Thyroid gland (tissue), 4 donors: ENCODE measurements at regions not wholly inside any gene's neighbourhood (a gene's known extent, or its start where the extent isn't known, plus 50 kb on each side); places are given as distances from the start of the nearest gene placed in this dataset.

Experiments
- DNase-seq, 2 donors: peaks; one replicate each; pipeline ENCODE4 v3.0.0-alpha.2; 2019
- H3K27ac ChIP-seq, 3 donors: fragments of 200-600 bp; sonication (generic); 1 replicate in 2 of 3; 2 replicates in 1 of 3; pipeline ENCODE4 v1.5.1; 2016 to 2019; ENCODE audit warnings: mild to moderate bottlenecking in 1 of 3, moderate library complexity in 1 of 3
- H3K27me3 ChIP-seq: fragments of 200-600 bp; sonication (generic); one replicate; pipeline ENCODE4 v1.5.1; 2019
- H3K36me3 ChIP-seq, 2 donors: fragments of 200-600 bp; sonication (generic); one replicate each; pipeline ENCODE4 v1.5.1; 2016 to 2019
- H3K4me1 ChIP-seq, 2 donors: fragments of 200-600 bp; sonication (generic); one replicate each; pipeline ENCODE4 v1.5.1; 2017 to 2019
- H3K4me3 ChIP-seq, 3 donors: fragments of 200-600 bp; sonication (generic); replicated peaks in 1 of 3; 1 replicate in 2 of 3; 2 replicates in 1 of 3; pipeline ENCODE4 v1.5.1; 2016; ENCODE audit warnings: mild to moderate bottlenecking in 1 of 3
- H3K9me3 ChIP-seq: fragments of 200-600 bp; sonication (generic); one replicate; pipeline ENCODE4 v1.5.1; 2017
- POLR2A ChIP-seq, 2 donors: fragments of 450-650 bp; IDR thresholded peaks; one replicate each; pipeline ENCODE4 v1.6.1; 2017; ENCODE audit warnings: antibody characterized with exemption in 2 of 2, mild to moderate bottlenecking in 2 of 2, moderate library complexity in 1 of 2
- WGBS, 2 donors: methylation state at CpG; one replicate each; pipeline ENCODE4 v1.1.5; 2017; 5-methylcytosine and 5-hydroxymethylcytosine counted together
- intact Hi-C: fragments of 100-400 bp; cut with DNase I; formaldehyde crosslinking; loops from one replicate; pipeline ENCODE4 v1.15.1; 2023
- TF ChIP-seq, protein P1 (sequence below), 6 experiments: fragments of 200-600 bp in 3 of 6; fragments of 450-650 bp in 3 of 6; sonication (generic) in 3 of 6; IDR thresholded peaks; one replicate each; pipeline ENCODE4 v1.5.1; 2016 to 2019; ENCODE audit warnings: antibody characterized with exemption in 6 of 6, mild to moderate bottlenecking in 2 of 6, inconsistent platforms in 1 of 6, moderate library complexity in 1 of 6

DNA sequence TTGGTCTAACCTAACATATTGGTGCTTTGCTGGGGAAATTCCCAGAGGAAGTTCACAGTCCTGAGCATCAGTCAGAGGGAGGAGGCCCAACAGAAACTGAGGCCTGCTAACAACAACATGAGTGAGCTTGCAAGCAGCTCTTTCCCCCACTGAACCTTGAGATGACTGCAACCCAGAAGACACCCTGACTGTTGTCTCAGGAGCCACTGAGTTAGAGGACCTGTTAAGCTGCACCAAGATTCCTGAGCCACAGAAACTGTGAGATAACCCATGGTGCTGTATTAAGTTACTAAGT is 193.2 kb upstream of the UBL3 start:
- TF ChIP-seq, protein P1, sequence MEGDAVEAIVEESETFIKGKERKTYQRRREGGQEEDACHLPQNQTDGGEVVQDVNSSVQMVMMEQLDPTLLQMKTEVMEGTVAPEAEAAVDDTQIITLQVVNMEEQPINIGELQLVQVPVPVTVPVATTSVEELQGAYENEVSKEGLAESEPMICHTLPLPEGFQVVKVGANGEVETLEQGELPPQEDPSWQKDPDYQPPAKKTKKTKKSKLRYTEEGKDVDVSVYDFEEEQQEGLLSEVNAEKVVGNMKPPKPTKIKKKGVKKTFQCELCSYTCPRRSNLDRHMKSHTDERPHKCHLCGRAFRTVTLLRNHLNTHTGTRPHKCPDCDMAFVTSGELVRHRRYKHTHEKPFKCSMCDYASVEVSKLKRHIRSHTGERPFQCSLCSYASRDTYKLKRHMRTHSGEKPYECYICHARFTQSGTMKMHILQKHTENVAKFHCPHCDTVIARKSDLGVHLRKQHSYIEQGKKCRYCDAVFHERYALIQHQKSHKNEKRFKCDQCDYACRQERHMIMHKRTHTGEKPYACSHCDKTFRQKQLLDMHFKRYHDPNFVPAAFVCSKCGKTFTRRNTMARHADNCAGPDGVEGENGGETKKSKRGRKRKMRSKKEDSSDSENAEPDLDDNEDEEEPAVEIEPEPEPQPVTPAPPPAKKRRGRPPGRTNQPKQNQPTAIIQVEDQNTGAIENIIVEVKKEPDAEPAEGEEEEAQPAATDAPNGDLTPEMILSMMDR (IDR thresholded peaks at IDR 0.05), result no peak
- no peak for TF ChIP-seq POLR2A (IDR thresholded peaks at IDR 0.05)
- no peaks in the 10 kb centered on the region for H3K4me1 ChIP-seq

DNA sequence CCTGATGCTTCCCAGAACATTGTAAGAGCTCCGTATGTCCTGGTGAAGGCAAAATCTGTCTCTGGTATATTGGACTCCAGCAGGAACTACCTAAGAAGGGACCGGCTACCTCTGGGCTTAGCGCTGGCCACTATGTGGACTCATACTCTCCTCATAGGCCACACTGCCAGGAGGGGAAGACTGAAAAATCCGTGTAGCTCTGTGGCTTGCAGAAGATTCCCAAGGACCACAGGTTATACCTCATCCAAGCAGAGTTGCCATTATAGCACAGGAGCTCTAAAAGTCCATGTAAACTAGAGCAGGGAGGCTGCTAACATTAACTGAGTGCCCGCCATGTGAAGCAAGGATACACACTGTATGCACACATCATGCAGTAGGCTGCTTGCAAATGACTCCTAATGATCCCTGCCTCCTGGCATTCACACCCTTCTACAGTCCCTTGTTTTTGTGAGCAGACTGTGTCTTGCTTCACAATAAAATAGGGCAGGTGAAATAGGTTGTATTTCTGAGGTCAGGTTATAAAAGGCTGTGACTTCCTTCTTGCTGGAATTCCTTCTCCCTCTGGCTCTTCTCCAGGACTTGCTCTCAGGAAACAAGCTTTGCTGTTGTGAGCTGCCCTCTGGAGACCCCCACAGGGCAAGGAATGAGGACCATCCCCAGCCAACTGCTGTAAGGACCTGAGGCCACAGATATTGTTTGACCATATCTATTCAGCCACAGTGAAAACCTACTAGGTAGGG is 192.6 kb upstream of the UBL3 start:
- WGBS, 2 donors, result 87 to 90% methylated on average over 5 of the region's 5 CpGs

More for the DNA sequence above, 193.2 kb upstream of the UBL3 start:
- no peak for DNase-seq
- no peak overlapping the region for H3K27ac ChIP-seq
- intact Hi-C loops, result no loop called here
- no peaks in the 10 kb centered on the region for H3K36me3 ChIP-seq
- H3K27me3 ChIP-seq, result no peaks in the 10 kb centered on the region
- no peak overlapping the region for H3K4me3 ChIP-seq
- no peaks in the 10 kb centered on the region for H3K9me3 ChIP-seq

DNA sequence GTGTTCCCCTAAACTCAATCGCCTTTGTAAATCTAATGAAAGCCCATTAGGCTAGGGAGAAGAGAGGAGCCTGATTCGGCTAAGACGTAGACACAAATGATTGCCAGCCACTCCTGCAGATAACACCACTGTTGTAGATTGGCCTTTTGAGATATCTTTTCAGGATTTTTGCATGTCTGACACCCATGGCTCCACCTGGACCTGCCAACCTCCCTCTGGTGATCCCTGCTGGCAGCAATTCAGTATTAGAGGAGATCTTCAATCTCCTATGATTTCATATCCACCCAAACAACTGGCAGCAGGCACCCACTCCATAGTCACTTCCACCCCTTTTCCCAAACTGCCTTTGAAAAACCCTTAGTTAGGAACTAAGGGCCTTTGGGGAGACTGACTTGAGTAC is 191.9 kb upstream of the UBL3 start:
- intact Hi-C loops, result no loop called here
- H3K27ac ChIP-seq, result no peak overlapping the region
- WGBS, 2 donors, result 82 to 89% methylated on average over 3 of the region's 3 CpGs

More for the DNA sequence above, 192.6 kb upstream of the UBL3 start:
- intact Hi-C loops, result no loop called here
- Histone ChIP-seq H3K36me3 (no peaks in the 10 kb centered on the region), H3K27ac (no peak overlapping the region), H3K27me3 (no peaks in the 10 kb centered on the region), H3K4me3 (no peak overlapping the region), H3K9me3 (no peaks in the 10 kb centered on the region), H3K4me1 (no peaks in the 10 kb centered on the region)
- TF ChIP-seq POLR2A (IDR thresholded peaks at IDR 0.05), result no peak
- TF ChIP-seq, protein P1 (IDR thresholded peaks at IDR 0.05), result no peak
- no peak for DNase-seq

DNA sequence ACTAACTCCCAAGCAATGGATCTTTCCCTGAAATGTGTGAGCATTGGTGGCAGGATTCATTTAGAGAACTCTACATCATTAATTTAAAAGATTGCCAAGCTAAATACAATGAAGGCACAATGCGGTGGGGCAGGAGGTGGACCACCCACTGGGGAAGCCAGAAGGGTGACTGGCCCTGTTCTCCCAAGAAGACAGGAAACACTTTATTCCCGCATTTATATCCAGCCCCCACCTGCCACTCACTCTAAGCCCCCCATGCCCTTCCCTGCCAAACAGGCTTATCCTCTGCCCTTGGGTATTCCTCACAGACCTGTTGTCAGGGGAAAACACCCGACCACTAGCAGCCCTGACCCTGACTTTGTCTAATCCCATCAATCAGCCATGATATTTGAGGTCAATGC is 189.1 kb upstream of the UBL3 start:
- Histone ChIP-seq H3K4me1 (no peaks in the 10 kb centered on the region), H3K36me3 (no peaks in the 10 kb centered on the region), H3K27me3 (no peaks in the 10 kb centered on the region), H3K4me3 (no peak overlapping the region), H3K9me3 (no peaks in the 10 kb centered on the region), H3K27ac (no peak overlapping the region)
- intact Hi-C loops, result no loop called here
- TF ChIP-seq POLR2A (IDR thresholded peaks at IDR 0.05), result no peak
- TF ChIP-seq, protein P1 (IDR thresholded peaks at IDR 0.05), result no peak
- WGBS, 2 donors, result 52 to 53% methylated on average over 3 of the region's 3 CpGs
- DNase-seq, result no peak

More for the DNA sequence above, 191.9 kb upstream of the UBL3 start:
- Histone ChIP-seq H3K36me3 (no peaks in the 10 kb centered on the region), H3K4me3 (no peak overlapping the region), H3K4me1 (no peaks in the 10 kb centered on the region), H3K27me3 (no peaks in the 10 kb centered on the region), H3K9me3 (no peaks in the 10 kb centered on the region)
- no peak for TF ChIP-seq POLR2A (IDR thresholded peaks at IDR 0.05)
- TF ChIP-seq, protein P1 (IDR thresholded peaks at IDR 0.05), result no peak
- no peak for DNase-seq

DNA sequence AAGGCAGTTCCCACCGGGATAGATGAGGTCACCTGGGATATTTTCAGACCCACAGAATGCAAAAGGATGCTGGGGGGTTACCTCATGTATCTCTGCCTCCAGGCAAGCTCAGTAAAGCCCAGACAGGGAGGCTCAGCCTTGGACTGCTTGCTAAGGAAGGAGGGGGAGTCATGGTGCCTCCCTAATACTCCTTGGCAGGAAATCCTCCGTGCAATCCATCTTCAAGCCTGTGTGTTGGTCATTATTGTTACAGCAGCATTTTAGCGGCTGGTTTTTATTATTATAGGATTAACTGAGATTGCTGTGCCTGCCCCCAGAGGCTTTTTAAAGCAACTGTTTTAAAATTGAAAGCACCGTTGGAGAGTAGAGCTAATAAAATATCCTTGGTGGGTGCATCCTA is 188.5 kb upstream of the UBL3 start:
- Histone ChIP-seq H3K4me1 (peaks cover 0 to 3% of the 10 kb centered on the region in 2 donors), H3K27me3 (no peaks in the 10 kb centered on the region), H3K4me3 (no peak overlapping the region), H3K36me3 (no peaks in the 10 kb centered on the region), H3K9me3 (no peaks in the 10 kb centered on the region), H3K27ac (no peak overlapping the region)
- intact Hi-C loops, result no loop called here
- TF ChIP-seq POLR2A (IDR thresholded peaks at IDR 0.05), result no peak
- TF ChIP-seq, protein P1 (IDR thresholded peaks at IDR 0.05), result no peak
- DNase-seq, result no peak
- WGBS, 2 donors, result 52 to 61% methylated on average over 4 of the region's 4 CpGs
